ENCODE measurements at regions not wholly inside any gene's neighbourhood (a gene's known extent, or its start where the extent isn't known, plus 50 kb on each side); places are given as distances from the start of the nearest gene placed in this dataset.

DNA sequence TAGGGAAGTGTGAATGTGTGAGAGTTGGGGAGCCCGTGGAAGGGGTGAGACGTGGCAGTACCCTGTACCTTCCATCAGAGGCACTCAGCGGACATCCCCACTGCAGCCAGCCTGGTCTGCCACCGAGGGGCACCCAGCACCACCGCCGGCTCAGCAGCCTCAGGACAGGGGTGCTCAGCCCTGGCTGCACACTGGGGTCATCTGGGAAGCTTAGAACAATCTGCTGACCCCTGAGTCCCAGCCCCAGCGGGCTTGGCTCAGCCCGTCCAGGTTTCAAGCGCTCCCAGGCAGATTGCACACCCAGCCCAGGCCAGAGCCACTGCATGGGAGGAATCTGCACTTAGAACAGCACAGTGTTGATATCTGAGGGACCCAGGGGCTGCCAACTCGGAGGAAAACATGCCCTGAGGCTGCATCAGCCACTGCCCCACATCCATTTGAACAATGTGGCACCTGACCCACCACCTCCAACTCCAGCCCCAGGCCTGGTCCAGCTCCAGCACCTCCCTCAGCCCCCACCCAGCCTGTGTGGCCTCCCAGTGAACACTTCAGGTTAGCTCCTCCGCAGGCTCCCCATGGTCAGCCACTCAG is 147.1 kb upstream of the OTOS start:
- TF ChIP-seq, protein P1, sequence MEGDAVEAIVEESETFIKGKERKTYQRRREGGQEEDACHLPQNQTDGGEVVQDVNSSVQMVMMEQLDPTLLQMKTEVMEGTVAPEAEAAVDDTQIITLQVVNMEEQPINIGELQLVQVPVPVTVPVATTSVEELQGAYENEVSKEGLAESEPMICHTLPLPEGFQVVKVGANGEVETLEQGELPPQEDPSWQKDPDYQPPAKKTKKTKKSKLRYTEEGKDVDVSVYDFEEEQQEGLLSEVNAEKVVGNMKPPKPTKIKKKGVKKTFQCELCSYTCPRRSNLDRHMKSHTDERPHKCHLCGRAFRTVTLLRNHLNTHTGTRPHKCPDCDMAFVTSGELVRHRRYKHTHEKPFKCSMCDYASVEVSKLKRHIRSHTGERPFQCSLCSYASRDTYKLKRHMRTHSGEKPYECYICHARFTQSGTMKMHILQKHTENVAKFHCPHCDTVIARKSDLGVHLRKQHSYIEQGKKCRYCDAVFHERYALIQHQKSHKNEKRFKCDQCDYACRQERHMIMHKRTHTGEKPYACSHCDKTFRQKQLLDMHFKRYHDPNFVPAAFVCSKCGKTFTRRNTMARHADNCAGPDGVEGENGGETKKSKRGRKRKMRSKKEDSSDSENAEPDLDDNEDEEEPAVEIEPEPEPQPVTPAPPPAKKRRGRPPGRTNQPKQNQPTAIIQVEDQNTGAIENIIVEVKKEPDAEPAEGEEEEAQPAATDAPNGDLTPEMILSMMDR (IDR thresholded peaks at IDR 0.05): peak in 1 of 12 donors; percentile 13
- TF ChIP-seq POLR2A (IDR thresholded peaks at IDR 0.05): no peak

Measured in heart left ventricle (tissue), 13 donors.